Motor neuron (in vitro differentiated cells): ENCODE measurements at regions not wholly inside any gene's neighbourhood (a gene's known extent, or its start where the extent isn't known, plus 50 kb on each side); places are given as distances from the start of the nearest gene placed in this dataset.

Source experiments
- ATAC-seq, 8 experiments: fragments of 200-7000 bp; cut with Tn5 transposase; replicated peaks in 6 of 8; 2 replicates each; pipeline ENCODE4 v1.8.0; 2021; ENCODE audit warnings: mild to moderate bottlenecking in 8 of 8, moderate library complexity in 8 of 8
- H3K27ac ChIP-seq, 2 donors: fragments of 250-450 bp; sonication (Bioruptor Pico); 2 replicates each; pipeline ENCODE4 v1.9.0; 2021; ENCODE audit warnings: antibody characterized with exemption in 2 of 2, mild to moderate bottlenecking in 2 of 2, moderate library complexity in 1 of 2
- H3K4me1 ChIP-seq, 2 donors: fragments of 250-450 bp; sonication (Bioruptor Pico); replicated peaks in 1 of 2; 2 replicates each; pipeline ENCODE4 v1.6.1; 2021; ENCODE audit warnings: antibody characterized with exemption in 2 of 2, mild to moderate bottlenecking in 2 of 2, moderate library complexity in 1 of 2
- H3K4me3 ChIP-seq, 5 donors: fragments of 250-450 bp; sonication (Bioruptor Pico); 2 replicates each; pipeline ENCODE4 v1.9.0; 2021; ENCODE audit warnings: antibody characterized with exemption in 5 of 5, mild to moderate bottlenecking in 5 of 5, moderate library complexity in 4 of 5
- WGBS, 10 experiments: fragments of 450-650 bp; shearing (Covaris generic); methylation state at CpG; one replicate each; pipeline ENCODE4 v1.0.0; 2022; 5-methylcytosine and 5-hydroxymethylcytosine counted together
- in situ Hi-C, 9 experiments: fragments of 400-800 bp; cut with MboI; loops; one replicate each; pipeline ENCODE4 v1.15.0; 2021; ENCODE audit warnings: low sequenced_read_pairs in 9 of 9, low pct_unique_long_range_greater_than_20kb in 2 of 9; ENCODE audit not compliant: unreplicated experiment in 9 of 9

DNA sequence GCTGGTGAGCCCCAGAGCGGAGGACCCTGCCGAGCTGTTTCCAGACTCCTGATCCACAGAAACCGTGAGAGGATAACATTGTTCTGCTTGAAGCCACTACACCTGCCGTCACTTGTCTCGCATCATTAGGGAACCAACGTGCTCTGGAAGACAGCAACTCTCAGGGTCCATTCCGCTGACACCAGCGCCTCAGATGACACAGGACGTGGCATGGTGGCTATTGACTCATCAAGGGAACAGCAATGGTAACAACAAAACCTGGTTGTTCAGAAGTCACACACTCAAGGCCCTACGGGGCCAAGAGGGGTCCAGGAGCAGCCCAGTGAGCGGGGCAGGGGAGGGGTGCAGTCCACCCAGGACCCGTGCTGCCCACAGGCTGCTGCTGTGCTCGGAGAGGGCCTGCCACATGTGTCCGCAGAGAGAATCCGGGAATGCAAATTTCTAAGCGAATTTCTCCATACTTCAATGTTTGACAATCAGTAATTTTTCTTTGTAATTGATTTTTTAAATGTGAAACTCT lies 110.4 kb downstream of the TTLL2 start:
- Histone ChIP-seq H3K27ac (no peak overlapping the region), H3K4me3 (no peak overlapping the region), H3K4me1 (peaks cover 4 to 5% of the 10 kb centered on the region in 2 donors)
- ATAC-seq: no peak
- in situ Hi-C loops: no loop called here
- WGBS, 10 experiments: 51 to 100% (median 87%) methylated on average over 1 to 7 of the region's 16 CpGs; no CpG with 5 or more reads in 2 of the 10 experiments

DNA sequence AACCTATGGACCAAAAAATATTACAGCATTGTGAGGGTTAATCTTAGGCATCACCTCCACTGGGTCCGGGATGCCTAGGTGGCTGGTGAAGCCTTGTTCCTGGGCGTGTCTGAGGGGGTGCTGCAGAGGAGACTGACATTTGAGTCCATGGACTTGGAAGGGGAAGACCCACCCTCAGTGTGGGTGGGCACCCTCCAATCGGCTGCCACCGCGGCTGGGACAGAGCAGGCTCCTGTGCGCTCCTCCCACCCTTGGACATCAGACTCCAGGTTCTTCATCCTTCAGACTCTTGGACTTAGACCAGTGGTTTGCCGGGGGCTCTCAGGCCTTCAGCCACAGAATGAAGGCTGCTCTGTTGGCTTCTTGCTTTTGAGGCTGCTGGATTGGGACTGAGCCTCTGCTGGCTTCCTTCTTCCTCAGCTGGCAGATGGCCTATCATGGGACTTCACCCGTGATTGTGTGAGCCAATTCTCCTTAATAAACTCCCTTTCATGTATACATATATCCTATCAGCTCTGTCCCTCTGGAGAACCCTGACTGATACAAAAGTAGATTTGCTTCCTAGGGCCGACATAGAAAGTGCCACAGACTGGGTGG lies 113.1 kb downstream of the TTLL2 start:
- H3K4me3 ChIP-seq: no peak overlapping the region
- peaks cover 26% of the 10 kb centered on the region in 2 donors for H3K4me1 ChIP-seq
- H3K27ac ChIP-seq: no peak overlapping the region
- in situ Hi-C loops: no loop called here
- ATAC-seq: no peak
- 0 to 100% (median 96%) methylated on average over 1 to 6 of the region's 9 CpGs; no CpG with 5 or more reads in 1 of the 10 experiments for WGBS, 10 experiments

DNA sequence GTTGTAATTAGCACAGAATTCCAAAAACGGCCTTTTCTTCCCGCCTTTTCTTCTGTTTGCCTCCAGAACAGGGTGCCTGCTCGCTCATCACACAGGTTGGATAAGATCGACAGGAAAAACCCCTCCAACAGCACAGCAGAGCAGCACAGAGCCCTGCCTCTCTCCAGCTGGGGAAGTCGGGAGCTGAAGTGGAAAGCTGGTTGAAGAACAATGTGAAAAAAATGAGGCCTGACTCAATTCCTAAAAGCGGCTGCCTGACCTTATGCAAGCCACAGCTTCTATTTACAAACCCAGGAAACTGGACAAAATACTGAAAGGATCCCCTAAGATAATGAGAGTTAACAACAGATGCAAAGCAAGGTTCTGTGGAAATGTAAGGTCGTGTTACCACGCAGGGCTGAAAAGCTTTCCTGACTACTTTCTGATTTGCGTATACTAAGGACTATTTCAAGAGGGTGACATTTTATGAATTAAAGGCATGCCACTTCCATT lies 116.9 kb downstream of the TTLL2 start:
- WGBS, 10 experiments: 0 to 50% (median 6%) methylated on average over 3 to 9 of the region's 9 CpGs

DNA sequence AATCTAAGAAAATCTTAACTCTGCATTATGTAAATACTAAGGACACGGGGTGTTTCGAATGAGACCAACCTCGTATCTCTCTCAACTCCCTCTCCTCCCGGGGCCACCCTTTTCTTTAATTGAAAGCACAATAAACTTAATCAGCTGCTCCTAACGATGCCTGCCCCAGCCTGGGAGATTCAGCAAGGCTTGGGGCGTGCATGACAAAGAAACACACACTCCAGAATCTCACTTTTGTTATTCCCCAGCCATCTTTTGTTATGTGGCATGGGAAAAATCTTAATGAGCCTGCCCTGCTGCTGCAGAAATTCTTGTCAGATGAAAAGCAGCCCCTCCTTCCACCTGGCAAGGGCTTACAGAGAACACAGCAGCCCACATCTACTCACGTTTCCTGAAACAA lies 117.4 kb downstream of the TTLL2 start:
- H3K27ac ChIP-seq: peak overlapping the region; percentile 71 to 90
- in situ Hi-C loops: no loop called here
- ATAC-seq: peak in 6 of 8 experiments; percentile 39 to 83 (median 82)
- WGBS, 10 experiments: 0 to 25% (median 4%) methylated on average over 2 to 7 of the region's 7 CpGs
- peaks cover 58 to 59% of the 10 kb centered on the region in 2 donors for H3K4me1 ChIP-seq
- H3K4me3 ChIP-seq: peak overlapping the region in 1 of 5 donors; percentile 10

More for the DNA sequence above, 116.9 kb downstream of the TTLL2 start:
- Histone ChIP-seq H3K4me3 (peak overlapping the region in 3 of 5 donors; percentile 10 to 15 (median 11)), H3K4me1 (peaks cover 56 to 58% of the 10 kb centered on the region in 2 donors), H3K27ac (peak overlapping the region; percentile 71 to 90)
- peak in 7 of 8 experiments; percentile 21 to 70 (median 67) for ATAC-seq
- in situ Hi-C loops: no loop called here

DNA sequence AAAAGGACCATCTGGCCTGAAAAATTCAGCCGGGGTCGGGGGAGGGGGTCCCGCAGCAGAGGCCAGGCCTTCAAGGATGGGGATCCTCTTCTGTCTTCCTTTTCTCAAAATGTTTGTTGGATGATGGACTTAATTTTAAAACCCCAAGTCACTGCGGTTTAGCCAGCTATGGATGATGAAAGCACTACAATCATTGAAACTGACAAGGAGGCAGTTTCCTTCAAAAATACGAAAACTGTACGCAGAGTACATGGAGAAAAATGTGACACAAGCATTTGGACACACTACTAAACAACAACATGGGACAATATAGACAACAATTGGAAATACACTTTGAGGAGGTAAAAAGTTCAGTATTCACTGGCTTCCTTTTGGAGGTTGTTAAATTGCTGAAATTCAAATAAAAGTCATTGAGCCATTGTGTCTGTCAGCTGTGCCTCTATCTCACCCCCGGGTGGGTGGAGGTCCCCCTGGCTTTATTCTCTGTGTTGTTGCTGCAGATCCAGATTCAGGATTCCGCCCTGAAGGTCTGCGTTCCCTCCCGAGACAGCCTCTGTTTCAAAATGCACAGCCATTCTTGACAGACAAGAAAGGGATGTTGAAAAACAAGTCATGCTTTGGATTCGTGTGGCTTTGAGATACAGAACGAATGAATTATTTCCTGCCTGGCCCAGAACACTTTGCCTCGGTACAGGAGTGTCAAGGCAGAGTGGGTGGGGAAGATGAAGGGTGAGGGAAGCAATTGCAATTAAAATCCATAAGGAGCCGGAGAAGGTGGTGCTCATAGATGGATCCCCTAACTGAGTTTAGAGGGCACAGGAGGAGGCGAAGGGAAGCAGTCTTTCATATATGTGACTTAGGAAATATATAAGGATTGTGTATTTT lies 118.2 kb downstream of the TTLL2 start:
- in situ Hi-C loops: no loop called here
- peak in 5 of 8 experiments; percentile 1 to 17 (median 9) for ATAC-seq
- Histone ChIP-seq H3K27ac (peak overlapping the region; percentile 71 to 90), H3K4me3 (no peak overlapping the region), H3K4me1 (peaks cover 58 to 59% of the 10 kb centered on the region in 2 donors)
- 10 to 51% (median 25%) methylated on average over 4 to 14 of the region's 15 CpGs; no CpG with 5 or more reads in 1 of the 10 experiments for WGBS, 10 experiments

DNA sequence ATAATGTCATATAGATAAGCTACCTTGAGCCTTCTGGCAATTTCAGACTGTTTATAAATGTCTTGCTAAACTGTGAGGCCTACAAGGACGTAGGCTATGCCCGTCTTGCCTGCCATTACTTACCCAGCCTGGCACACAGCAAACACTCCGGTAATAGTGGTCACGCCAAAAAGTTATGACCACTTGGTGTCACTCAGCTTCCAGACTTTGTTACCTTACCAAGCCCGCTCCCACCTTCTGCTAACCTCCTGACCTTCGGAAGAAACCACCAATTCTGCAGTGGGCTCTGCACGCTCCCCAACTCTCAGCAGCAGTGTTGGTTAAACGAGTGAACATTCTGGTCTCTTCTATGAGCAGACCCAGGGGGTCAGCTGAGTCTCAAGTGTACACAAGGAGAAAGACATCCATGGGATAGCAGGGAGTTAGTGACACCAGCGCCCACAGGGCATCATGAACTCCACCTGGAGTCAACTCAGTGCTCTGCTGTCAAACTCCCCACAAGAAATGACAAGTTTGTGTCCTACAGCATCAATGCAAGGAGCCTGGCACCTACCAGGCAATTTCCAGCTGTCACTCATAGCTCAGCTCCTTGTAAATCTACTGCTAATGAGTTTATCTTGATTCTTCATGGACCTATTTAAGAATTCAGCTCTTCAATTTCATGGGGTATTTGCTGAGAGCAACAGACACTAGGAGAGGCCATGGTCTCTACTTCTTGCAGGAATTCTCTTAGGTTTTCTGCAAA lies 119.9 kb downstream of the TTLL2 start:
- no peak for ATAC-seq
- in situ Hi-C loops: no loop called here
- WGBS, 10 experiments: 22 to 100% (median 33%) methylated on average over 1 to 4 of the region's 9 CpGs; no CpG with 5 or more reads in 1 of the 10 experiments
- Histone ChIP-seq H3K4me1 (peaks cover 54 to 55% of the 10 kb centered on the region in 2 donors), H3K4me3 (no peak overlapping the region), H3K27ac (no peak overlapping the region)

DNA sequence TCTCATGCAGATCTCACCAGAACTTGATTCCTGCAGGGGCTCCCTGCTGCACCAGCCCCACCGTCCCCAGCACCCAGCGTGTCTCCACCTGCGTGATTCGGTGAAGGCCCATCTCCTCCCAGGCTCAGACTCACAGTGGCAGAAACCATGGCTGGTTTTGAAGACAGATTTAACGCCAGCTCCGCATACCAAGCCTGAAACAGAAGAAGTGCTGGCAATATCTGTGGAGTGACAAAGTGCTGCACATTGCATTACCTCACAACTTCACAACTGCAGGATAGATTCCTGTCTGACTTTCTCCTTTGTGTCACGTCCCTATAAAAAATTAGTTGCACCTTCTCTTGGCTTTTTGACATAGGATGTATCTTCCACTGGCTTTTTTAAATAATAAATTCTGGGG lies 120.7 kb downstream of the TTLL2 start:
- Histone ChIP-seq H3K4me1 (peaks cover 52 to 55% of the 10 kb centered on the region in 2 donors), H3K27ac (no peak overlapping the region), H3K4me3 (no peak overlapping the region)
- in situ Hi-C loops: no loop called here
- 0 to 90% (median 67%) methylated on average over 1 to 4 of the region's 7 CpGs; no CpG with 5 or more reads in 3 of the 10 experiments for WGBS, 10 experiments
- ATAC-seq: no peak

DNA sequence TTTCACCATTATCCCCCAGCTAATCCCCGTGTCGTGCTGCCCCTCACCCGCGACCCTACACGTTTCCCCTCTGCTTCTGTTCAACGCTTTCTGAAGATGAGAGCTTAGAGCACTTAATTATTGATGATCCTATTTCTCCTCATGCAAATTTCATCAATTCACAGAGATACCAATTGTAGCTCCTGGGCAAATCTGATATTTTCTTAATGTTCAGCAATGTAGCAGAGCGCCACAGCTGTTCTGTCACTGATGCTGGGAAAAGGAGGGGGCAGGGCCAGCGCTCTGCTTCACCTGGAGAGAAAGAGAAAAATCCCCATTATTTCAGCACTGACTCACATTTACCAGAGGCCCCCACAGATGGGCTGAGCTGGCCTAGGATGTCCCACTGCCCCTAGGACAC lies 121.2 kb downstream of the TTLL2 start:
- Histone ChIP-seq H3K4me1 (peaks cover 48 to 53% of the 10 kb centered on the region in 2 donors), H3K27ac (peak overlapping the region; percentile 13 to 34), H3K4me3 (no peak overlapping the region)
- in situ Hi-C loops: no loop called here
- no peak for ATAC-seq
- 48 to 94% (median 82%) methylated on average over 4 to 8 of the region's 8 CpGs; no CpG with 5 or more reads in 5 of the 10 experiments for WGBS, 10 experiments

DNA sequence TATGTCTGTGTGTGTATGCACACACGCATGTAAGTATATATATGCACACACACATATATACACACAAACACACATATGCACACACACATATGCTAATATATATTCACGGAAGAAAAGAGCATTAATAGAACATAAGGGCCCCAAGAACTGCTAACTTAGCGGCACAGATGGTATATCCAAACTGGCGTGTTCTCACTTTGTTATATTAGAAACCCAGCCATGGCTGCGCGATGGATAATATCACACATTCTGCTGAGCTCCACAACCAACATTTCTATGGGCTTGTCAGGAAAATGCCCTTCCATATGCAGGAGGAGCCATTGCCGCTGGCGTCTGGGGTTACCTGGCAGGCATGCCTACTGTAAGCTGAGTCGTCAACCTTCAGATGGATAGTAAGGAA lies 122.1 kb downstream of the TTLL2 start:
- Histone ChIP-seq H3K27ac (no peak overlapping the region), H3K4me1 (peaks cover 40 to 44% of the 10 kb centered on the region in 2 donors), H3K4me3 (no peak overlapping the region)
- in situ Hi-C loops: no loop called here
- ATAC-seq: no peak
- 62 to 100% (median 97%) methylated on average over 1 to 7 of the region's 9 CpGs; no CpG with 5 or more reads in 4 of the 10 experiments for WGBS, 10 experiments

DNA sequence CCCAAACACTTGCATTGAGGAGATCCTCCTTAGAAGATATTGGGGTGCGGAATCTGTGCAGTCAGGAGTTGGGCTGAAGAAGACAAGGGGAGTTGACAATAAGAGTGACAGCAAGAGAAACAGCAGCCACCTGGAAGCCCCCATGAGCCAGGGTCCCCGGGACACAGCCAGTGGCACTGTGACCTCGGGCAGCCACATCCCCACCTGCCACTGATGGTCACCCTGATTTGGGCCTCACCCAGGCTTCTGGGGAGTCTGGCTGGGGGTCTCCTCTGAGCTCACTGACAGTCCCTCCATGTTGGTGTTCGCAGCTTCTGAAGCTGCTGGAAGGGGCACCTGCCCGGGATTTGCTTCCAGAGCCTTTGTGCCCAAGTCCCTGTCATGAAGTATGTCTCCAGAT lies 123.5 kb downstream of the TTLL2 start:
- WGBS, 10 experiments: 20 to 100% (median 62%) methylated on average over 1 to 3 of the region's 5 CpGs; no CpG with 5 or more reads in 4 of the 10 experiments
- in situ Hi-C loops: no loop called here
- Histone ChIP-seq H3K4me1 (peaks cover 29 to 30% of the 10 kb centered on the region in 2 donors), H3K4me3 (no peak overlapping the region), H3K27ac (no peak overlapping the region)
- ATAC-seq: no peak

DNA sequence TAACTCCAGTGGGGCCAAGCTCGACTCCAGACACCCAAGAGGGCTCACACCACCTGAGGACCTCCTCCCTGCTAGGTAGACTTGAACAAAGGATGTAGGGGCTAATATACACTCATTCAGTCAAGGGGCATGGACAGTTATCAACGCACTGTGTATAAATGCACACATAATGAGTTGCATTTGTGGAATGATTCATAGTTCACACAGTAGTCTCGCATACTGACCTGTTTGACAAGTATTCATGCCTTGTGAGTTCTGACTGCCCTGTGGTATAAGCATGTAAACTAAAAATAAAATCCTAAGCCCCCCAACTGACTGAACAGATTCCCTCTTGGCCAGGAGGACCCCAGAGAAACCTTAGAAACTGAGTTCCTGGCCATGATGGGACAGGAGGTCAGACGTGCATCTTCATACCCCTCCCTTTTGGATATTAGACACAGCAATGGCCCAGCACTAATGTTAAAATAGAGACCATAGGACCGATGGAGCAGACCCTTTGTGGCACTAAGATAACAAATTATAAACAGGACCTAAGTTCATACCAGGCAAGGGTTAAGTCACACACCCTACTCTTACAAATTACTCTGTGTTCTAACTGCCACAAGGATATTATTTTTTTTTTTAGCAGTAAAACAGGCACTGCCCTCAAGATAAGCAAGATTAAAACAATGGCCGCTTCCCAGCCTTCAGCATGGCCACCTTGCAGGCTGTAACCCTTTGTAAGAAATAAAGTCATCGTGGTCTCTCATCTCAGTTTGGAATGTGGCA lies 124.4 kb downstream of the TTLL2 start:
- Histone ChIP-seq H3K4me3 (no peak overlapping the region), H3K4me1 (peaks cover 20 to 21% of the 10 kb centered on the region in 2 donors), H3K27ac (no peak overlapping the region)
- WGBS, 10 experiments: 0 to 80% (median 44%) methylated on average over 1 to 5 of the region's 7 CpGs; no CpG with 5 or more reads in 1 of the 10 experiments
- peak in 3 of 8 experiments; percentile 27 to 68 (median 32) for ATAC-seq
- in situ Hi-C loops: no loop called here

DNA sequence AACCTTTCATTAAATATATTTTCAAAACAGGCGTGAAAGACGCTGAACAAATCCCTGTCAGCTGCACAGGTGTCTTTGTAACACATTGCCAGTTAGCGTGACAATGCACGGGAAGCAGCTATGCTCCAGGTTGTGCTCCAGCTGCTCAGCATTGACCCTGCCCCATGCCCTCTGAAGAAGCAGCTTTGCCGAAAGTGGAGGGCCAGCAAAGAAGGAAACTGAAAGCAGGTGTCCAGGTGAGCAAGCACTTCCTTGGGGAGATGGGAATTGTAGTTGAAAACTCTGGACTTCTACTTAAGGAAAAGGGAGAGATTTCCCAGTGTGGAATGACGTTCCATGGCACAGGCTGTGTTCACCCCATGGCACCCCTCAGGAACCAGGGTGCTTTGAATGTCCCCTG lies 125.7 kb downstream of the TTLL2 start:
- in situ Hi-C loops: no loop called here
- Histone ChIP-seq H3K4me1 (peaks cover 12 to 15% of the 10 kb centered on the region in 2 donors), H3K27ac (no peak overlapping the region), H3K4me3 (no peak overlapping the region)
- 0 to 100% (median 92%) methylated on average over 1 to 5 of the region's 6 CpGs; no CpG with 5 or more reads in 2 of the 10 experiments for WGBS, 10 experiments
- ATAC-seq: no peak
